Thyroid gland (tissue), 4 donors: ENCODE measurements at regions not wholly inside any gene's neighbourhood (a gene's known extent, or its start where the extent isn't known, plus 50 kb on each side); places are given as distances from the start of the nearest gene placed in this dataset.

Experiments
- DNase-seq, 2 donors: peaks; one replicate each; pipeline ENCODE4 v3.0.0-alpha.2; 2019
- H3K27ac ChIP-seq, 3 donors: fragments of 200-600 bp; sonication (generic); 1 replicate in 2 of 3; 2 replicates in 1 of 3; pipeline ENCODE4 v1.5.1; 2016 to 2019; ENCODE audit warnings: mild to moderate bottlenecking in 1 of 3, moderate library complexity in 1 of 3
- H3K27me3 ChIP-seq: fragments of 200-600 bp; sonication (generic); one replicate; pipeline ENCODE4 v1.5.1; 2019
- H3K36me3 ChIP-seq, 2 donors: fragments of 200-600 bp; sonication (generic); one replicate each; pipeline ENCODE4 v1.5.1; 2016 to 2019
- H3K4me1 ChIP-seq, 2 donors: fragments of 200-600 bp; sonication (generic); one replicate each; pipeline ENCODE4 v1.5.1; 2017 to 2019
- H3K4me3 ChIP-seq, 3 donors: fragments of 200-600 bp; sonication (generic); replicated peaks in 1 of 3; 1 replicate in 2 of 3; 2 replicates in 1 of 3; pipeline ENCODE4 v1.5.1; 2016; ENCODE audit warnings: mild to moderate bottlenecking in 1 of 3
- H3K9me3 ChIP-seq: fragments of 200-600 bp; sonication (generic); one replicate; pipeline ENCODE4 v1.5.1; 2017
- POLR2A ChIP-seq, 2 donors: fragments of 450-650 bp; IDR thresholded peaks; one replicate each; pipeline ENCODE4 v1.6.1; 2017; ENCODE audit warnings: antibody characterized with exemption in 2 of 2, mild to moderate bottlenecking in 2 of 2, moderate library complexity in 1 of 2
- WGBS, 2 donors: methylation state at CpG; one replicate each; pipeline ENCODE4 v1.1.5; 2017; 5-methylcytosine and 5-hydroxymethylcytosine counted together
- intact Hi-C: fragments of 100-400 bp; cut with DNase I; formaldehyde crosslinking; loops from one replicate; pipeline ENCODE4 v1.15.1; 2023
- TF ChIP-seq, protein P1 (sequence below), 6 experiments: fragments of 200-600 bp in 3 of 6; fragments of 450-650 bp in 3 of 6; sonication (generic) in 3 of 6; IDR thresholded peaks; one replicate each; pipeline ENCODE4 v1.5.1; 2016 to 2019; ENCODE audit warnings: antibody characterized with exemption in 6 of 6, mild to moderate bottlenecking in 2 of 6, inconsistent platforms in 1 of 6, moderate library complexity in 1 of 6

DNA sequence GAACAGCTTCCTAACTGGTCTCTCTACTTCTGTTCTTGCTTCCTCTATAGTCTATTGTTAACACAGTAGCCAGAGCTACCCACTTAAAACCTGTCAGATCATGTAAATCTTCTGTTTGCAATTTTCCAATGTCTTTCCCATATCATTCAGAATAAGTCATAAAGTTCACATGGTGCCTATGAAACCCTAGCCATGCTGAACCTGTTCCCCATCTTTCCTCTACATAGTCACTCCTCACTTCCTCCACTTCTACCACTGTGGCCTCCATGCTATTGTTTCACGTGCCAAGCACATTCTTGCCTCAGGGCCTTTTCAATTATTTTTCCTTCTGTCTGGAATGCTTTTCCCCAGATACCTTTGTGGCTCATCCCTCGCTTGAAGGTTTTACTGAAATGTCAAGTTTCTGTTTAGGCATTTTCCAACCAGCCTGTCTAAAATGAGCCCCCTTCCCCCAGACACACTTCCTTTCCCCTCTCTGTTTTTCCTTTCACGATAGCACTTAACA is 132.1 kb downstream of the DYRK2 start:
- Histone ChIP-seq H3K27ac (no peak overlapping the region), H3K9me3 (no peaks in the 10 kb centered on the region), H3K36me3 (no peaks in the 10 kb centered on the region), H3K27me3 (no peaks in the 10 kb centered on the region), H3K4me3 (no peak overlapping the region), H3K4me1 (no peaks in the 10 kb centered on the region)
- WGBS, 2 donors, result 89% methylated on average over 3 of the region's 3 CpGs
- intact Hi-C loops, result no loop called here
- DNase-seq, result no peak
- TF ChIP-seq, protein P1, sequence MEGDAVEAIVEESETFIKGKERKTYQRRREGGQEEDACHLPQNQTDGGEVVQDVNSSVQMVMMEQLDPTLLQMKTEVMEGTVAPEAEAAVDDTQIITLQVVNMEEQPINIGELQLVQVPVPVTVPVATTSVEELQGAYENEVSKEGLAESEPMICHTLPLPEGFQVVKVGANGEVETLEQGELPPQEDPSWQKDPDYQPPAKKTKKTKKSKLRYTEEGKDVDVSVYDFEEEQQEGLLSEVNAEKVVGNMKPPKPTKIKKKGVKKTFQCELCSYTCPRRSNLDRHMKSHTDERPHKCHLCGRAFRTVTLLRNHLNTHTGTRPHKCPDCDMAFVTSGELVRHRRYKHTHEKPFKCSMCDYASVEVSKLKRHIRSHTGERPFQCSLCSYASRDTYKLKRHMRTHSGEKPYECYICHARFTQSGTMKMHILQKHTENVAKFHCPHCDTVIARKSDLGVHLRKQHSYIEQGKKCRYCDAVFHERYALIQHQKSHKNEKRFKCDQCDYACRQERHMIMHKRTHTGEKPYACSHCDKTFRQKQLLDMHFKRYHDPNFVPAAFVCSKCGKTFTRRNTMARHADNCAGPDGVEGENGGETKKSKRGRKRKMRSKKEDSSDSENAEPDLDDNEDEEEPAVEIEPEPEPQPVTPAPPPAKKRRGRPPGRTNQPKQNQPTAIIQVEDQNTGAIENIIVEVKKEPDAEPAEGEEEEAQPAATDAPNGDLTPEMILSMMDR (IDR thresholded peaks at IDR 0.05), result no peak
- TF ChIP-seq POLR2A (IDR thresholded peaks at IDR 0.05), result no peak

DNA sequence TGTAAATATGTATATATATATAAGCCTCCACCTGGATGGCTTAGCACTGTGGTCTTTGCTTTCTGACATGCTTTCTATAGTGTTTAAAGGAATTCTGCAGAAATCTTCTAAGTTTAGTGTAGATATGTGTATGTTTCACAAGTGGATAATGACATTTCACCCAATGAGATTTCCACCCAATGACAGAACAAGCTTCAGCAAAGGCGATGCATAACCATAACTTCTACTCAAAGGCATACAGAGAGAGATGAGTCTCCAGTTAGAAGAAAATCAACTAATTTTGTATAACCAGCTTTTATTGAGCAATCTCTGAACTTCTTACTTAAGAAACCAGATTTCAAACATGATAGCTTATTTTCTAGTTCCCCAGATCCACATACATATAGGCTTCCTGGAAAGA is 134.0 kb downstream of the DYRK2 start:
- WGBS, 2 donors, result 90 to 95% methylated on average over 1 of the region's 1 CpG
- DNase-seq, result no peak
- Histone ChIP-seq H3K36me3 (no peaks in the 10 kb centered on the region), H3K9me3 (no peaks in the 10 kb centered on the region), H3K27ac (no peak overlapping the region), H3K4me3 (no peak overlapping the region), H3K27me3 (no peaks in the 10 kb centered on the region), H3K4me1 (no peaks in the 10 kb centered on the region)
- intact Hi-C loops, result no loop called here
- TF ChIP-seq, protein P1 (IDR thresholded peaks at IDR 0.05), result no peak
- TF ChIP-seq POLR2A (IDR thresholded peaks at IDR 0.05), result no peak

DNA sequence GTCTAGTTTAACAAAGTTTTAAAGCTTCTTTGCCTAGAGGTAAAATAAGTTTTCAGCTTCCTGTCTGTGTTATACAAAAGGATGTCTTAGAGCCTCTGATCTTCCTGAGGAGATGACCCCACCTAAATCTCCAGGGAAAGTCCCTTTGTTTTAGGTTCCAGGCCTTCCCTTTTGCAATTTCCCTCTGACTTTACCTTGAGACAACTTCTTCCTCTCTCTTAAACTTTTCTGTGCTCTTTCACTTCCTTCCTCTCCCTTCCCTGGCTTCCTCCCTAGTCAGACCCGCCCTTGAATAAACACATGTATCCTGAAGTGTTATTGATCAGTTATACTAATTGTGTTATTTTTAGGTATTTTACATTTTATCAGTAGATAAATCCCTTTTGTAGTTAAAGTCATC is 134.8 kb downstream of the DYRK2 start:
- Histone ChIP-seq H3K36me3 (no peaks in the 10 kb centered on the region), H3K4me3 (no peak overlapping the region), H3K27ac (no peak overlapping the region), H3K4me1 (no peaks in the 10 kb centered on the region), H3K27me3 (no peaks in the 10 kb centered on the region), H3K9me3 (no peaks in the 10 kb centered on the region)
- DNase-seq, result no peak
- WGBS, 2 donors, result 58 to 74% methylated on average over 1 of the region's 1 CpG
- intact Hi-C loops, result no loop called here
- TF ChIP-seq, protein P1 (IDR thresholded peaks at IDR 0.05), result no peak
- no peak for TF ChIP-seq POLR2A (IDR thresholded peaks at IDR 0.05)

DNA sequence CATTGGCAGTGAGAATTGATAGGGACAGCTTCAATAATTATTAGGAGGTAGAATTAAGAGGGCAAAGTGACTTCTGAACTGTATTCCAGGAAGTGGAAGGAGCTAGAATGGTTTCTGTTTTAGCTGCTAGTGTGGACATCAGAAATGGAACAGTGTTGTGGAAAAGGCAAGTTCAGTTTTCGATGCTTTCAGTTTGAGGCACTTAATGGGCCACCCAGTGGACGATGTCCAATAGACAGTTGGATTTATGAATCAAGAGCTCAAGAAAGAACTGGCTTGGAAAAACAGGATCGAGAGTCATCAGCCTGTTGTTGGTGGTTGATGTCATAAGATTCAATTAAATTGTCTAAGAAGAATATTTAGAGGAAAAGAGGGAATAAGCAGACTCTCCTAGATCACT is 136.3 kb downstream of the DYRK2 start:
- 84% methylated on average over 3 of the region's 3 CpGs for WGBS, 2 donors
- no peak for TF ChIP-seq POLR2A (IDR thresholded peaks at IDR 0.05)
- TF ChIP-seq, protein P1 (IDR thresholded peaks at IDR 0.05), result no peak
- Histone ChIP-seq H3K36me3 (no peaks in the 10 kb centered on the region), H3K27me3 (no peaks in the 10 kb centered on the region), H3K4me3 (no peak overlapping the region), H3K4me1 (no peaks in the 10 kb centered on the region), H3K27ac (no peak overlapping the region), H3K9me3 (no peaks in the 10 kb centered on the region)
- DNase-seq, result no peak
- intact Hi-C loops, result no loop called here

DNA sequence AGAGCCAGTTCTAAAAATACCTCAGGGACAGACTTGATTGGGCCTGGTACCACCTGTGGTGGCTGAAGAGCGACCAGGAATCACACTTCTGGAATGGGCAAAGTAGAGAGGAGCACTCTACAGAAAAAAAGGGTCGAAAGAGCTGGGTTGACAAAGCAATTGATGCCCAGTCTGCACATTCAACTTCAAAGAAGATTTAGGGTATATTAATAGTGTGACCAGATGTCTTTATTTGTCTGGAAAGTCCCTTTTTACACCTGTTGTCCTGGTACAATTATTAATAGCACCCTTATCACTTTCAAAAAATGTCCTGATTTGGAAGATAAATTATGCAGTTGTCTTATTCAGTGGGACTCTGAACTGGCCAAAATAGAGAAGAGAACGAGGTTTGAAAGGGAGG is 137.5 kb downstream of the DYRK2 start:
- DNase-seq, result no peak
- Histone ChIP-seq H3K36me3 (no peaks in the 10 kb centered on the region), H3K27me3 (no peaks in the 10 kb centered on the region), H3K4me3 (no peak overlapping the region), H3K9me3 (no peaks in the 10 kb centered on the region), H3K27ac (no peak overlapping the region), H3K4me1 (no peaks in the 10 kb centered on the region)
- intact Hi-C loops, result no loop called here
- TF ChIP-seq, protein P1 (IDR thresholded peaks at IDR 0.05), result no peak
- no peak for TF ChIP-seq POLR2A (IDR thresholded peaks at IDR 0.05)
- WGBS, 2 donors, result 75 to 79% methylated on average over 3 of the region's 3 CpGs
